ENCODE measurements at regions not wholly inside any gene's neighbourhood (a gene's known extent, or its start where the extent isn't known, plus 50 kb on each side); places are given as distances from the start of the nearest gene placed in this dataset.
A peak's percentile ranks its signal among the peaks of the same experiment; 100 is the strongest.

GRCh38 chr12:77342253-77342652 is 276.9 kb upstream of the E2F7 start:
- H4K20me1 ChIP-seq (ENCODE audit: insufficient read depth, low read length), result no peaks in the 10 kb centered on the region
- FAIRE-seq, result no peak
- no peak for TF ChIP-seq EZH2 (IDR thresholded peaks at IDR 0.05; ENCODE audit: insufficient read depth, low read length)
- no peaks in the 10 kb centered on the region for H3K79me2 ChIP-seq (ENCODE audit: insufficient read depth, low read length)
- no peaks in the 10 kb centered on the region for H3K36me3 ChIP-seq (ENCODE audit: insufficient read depth, low read length)
- DNase-seq (ENCODE audit: low read depth), result no peak
- H3K4me1 ChIP-seq (ENCODE audit: insufficient read depth, low read length), result peaks cover 6% of the 10 kb centered on the region
- no peaks in the 10 kb centered on the region for H3K27me3 Mint-ChIP-seq (ENCODE audit: low read depth, unreplicated experiment)
- peaks cover 2% of the 10 kb centered on the region for H3K36me3 Mint-ChIP-seq (ENCODE audit: low read depth, unreplicated experiment)
- H3K4me3 Mint-ChIP-seq (ENCODE audit: unreplicated experiment), result no peak overlapping the region
- H3K27ac ChIP-seq (ENCODE audit: low read depth, low read length), result no peak overlapping the region
- no peak overlapping the region for H3K9ac ChIP-seq (ENCODE audit: low read length)
- H3K4me2 ChIP-seq (ENCODE audit: low read length), result no peak overlapping the region
- no peaks in the 10 kb centered on the region for H3K9me3 ChIP-seq (ENCODE audit: insufficient read depth, low read depth, low read length)
- no peak overlapping the region for H2AFZ ChIP-seq (ENCODE audit: low read depth, low read length)
- no peak overlapping the region for H3K4me3 ChIP-seq (ENCODE audit: insufficient read depth, low read depth, low read length)
- H3K27ac Mint-ChIP-seq (ENCODE audit: unreplicated experiment), result no peak overlapping the region
- no peaks in the 10 kb centered on the region for H3K9me3 Mint-ChIP-seq (ENCODE audit: unreplicated experiment)
- H3K27me3 ChIP-seq (ENCODE audit: insufficient read depth, low read length), result no peaks in the 10 kb centered on the region
- H3K4me1 Mint-ChIP-seq (ENCODE audit: low read depth, unreplicated experiment), result peaks cover 18% of the 10 kb centered on the region

GRCh38 chr12:77339610-77340009 is 274.2 kb upstream of the E2F7 start:
- Mint-ChIP-seq H3K27me3 (ENCODE audit: low read depth, unreplicated experiment) (no peaks in the 10 kb centered on the region), H3K27ac (ENCODE audit: unreplicated experiment) (no peak overlapping the region), H3K4me3 (ENCODE audit: unreplicated experiment) (peak overlapping the region; percentile 4), H3K9me3 (ENCODE audit: unreplicated experiment) (no peaks in the 10 kb centered on the region), H3K4me1 (ENCODE audit: low read depth, unreplicated experiment) (peaks cover 18% of the 10 kb centered on the region), H3K36me3 (ENCODE audit: low read depth, unreplicated experiment) (peaks cover 2% of the 10 kb centered on the region)
- H3K27ac ChIP-seq (ENCODE audit: low read depth, low read length), result no peak overlapping the region
- DNase-seq (ENCODE audit: low read depth) (peak; percentile 48), FAIRE-seq (no peak)
- H3K9me3 ChIP-seq (ENCODE audit: insufficient read depth, low read depth, low read length), result no peaks in the 10 kb centered on the region
- H3K79me2 ChIP-seq (ENCODE audit: insufficient read depth, low read length), result no peaks in the 10 kb centered on the region
- no peaks in the 10 kb centered on the region for H3K27me3 ChIP-seq (ENCODE audit: insufficient read depth, low read length)
- H3K9ac ChIP-seq (ENCODE audit: low read length), result no peak overlapping the region
- no peak overlapping the region for H3K4me3 ChIP-seq (ENCODE audit: insufficient read depth, low read depth, low read length)
- no peak overlapping the region for H3K4me2 ChIP-seq (ENCODE audit: low read length)
- no peak overlapping the region for H2AFZ ChIP-seq (ENCODE audit: low read depth, low read length)
- no peaks in the 10 kb centered on the region for H3K36me3 ChIP-seq (ENCODE audit: insufficient read depth, low read length)
- H3K4me1 ChIP-seq (ENCODE audit: insufficient read depth, low read length), result peaks cover 6% of the 10 kb centered on the region
- TF ChIP-seq EZH2 (IDR thresholded peaks at IDR 0.05; ENCODE audit: insufficient read depth, low read length), result no peak
- no peak for TF ChIP-seq CTCF (IDR thresholded peaks at IDR 0.05; ENCODE audit: insufficient read depth, low read depth, low read length)
- no peaks in the 10 kb centered on the region for H4K20me1 ChIP-seq (ENCODE audit: insufficient read depth, low read length)

- Histone ChIP-seq H3K4me1 (ENCODE audit: insufficient read depth, low read length) (no peaks in the 10 kb centered on the region), H2AFZ (ENCODE audit: low read depth, low read length) (no peak overlapping the region), H3K36me3 (ENCODE audit: insufficient read depth, low read length) (no peaks in the 10 kb centered on the region), H3K4me2 (ENCODE audit: low read length) (peak overlapping the region; percentile 57), H4K20me1 (ENCODE audit: insufficient read depth, low read length) (no peaks in the 10 kb centered on the region), H3K79me2 (ENCODE audit: insufficient read depth, low read length) (no peaks in the 10 kb centered on the region), H3K9me3 (ENCODE audit: insufficient read depth, low read depth, low read length) (no peaks in the 10 kb centered on the region), H3K4me3 (ENCODE audit: insufficient read depth, low read depth, low read length) (no peak overlapping the region), H3K27me3 (ENCODE audit: insufficient read depth, low read length) (no peaks in the 10 kb centered on the region), H3K9ac (ENCODE audit: low read length) (no peak overlapping the region), H3K27ac (ENCODE audit: low read depth, low read length) (no peak overlapping the region)
- FAIRE-seq (no peak), DNase-seq (ENCODE audit: low read depth) (peak; percentile 23)
- Mint-ChIP-seq H3K4me3 (ENCODE audit: unreplicated experiment) (no peak overlapping the region), H3K36me3 (ENCODE audit: low read depth, unreplicated experiment) (peaks cover 2% of the 10 kb centered on the region), H3K27ac (ENCODE audit: unreplicated experiment) (no peak overlapping the region), H3K4me1 (ENCODE audit: low read depth, unreplicated experiment) (peaks cover 9% of the 10 kb centered on the region), H3K9me3 (ENCODE audit: unreplicated experiment) (no peaks in the 10 kb centered on the region), H3K27me3 (ENCODE audit: low read depth, unreplicated experiment) (no peaks in the 10 kb centered on the region)
- TF ChIP-seq EZH2 (IDR thresholded peaks at IDR 0.05; ENCODE audit: insufficient read depth, low read length), result no peak
Measured at GRCh38 chr12:77337362-77337761, 272.0 kb upstream of the E2F7 start.

All from astrocyte (in vitro differentiated cells and primary cell).